Forelimb muscle (tissue), 1 donor: ENCODE measurements at regions not wholly inside any gene's neighbourhood (a gene's known extent, or its start where the extent isn't known, plus 50 kb on each side); places are given as distances from the start of the nearest gene placed in this dataset.
A peak's percentile ranks its signal among the peaks of the same experiment; 100 is the strongest.
"Not testable (repeated sequence)": the region's sequence is repeated elsewhere in the genome, so short reads cannot be mapped to it uniquely, and the experiment has no call there.

Experiments
- DNase-seq: peaks from one replicate; pipeline ENCODE4 v3.0.0-alpha.2; 2013; ENCODE audit warnings: low read depth

DNA sequence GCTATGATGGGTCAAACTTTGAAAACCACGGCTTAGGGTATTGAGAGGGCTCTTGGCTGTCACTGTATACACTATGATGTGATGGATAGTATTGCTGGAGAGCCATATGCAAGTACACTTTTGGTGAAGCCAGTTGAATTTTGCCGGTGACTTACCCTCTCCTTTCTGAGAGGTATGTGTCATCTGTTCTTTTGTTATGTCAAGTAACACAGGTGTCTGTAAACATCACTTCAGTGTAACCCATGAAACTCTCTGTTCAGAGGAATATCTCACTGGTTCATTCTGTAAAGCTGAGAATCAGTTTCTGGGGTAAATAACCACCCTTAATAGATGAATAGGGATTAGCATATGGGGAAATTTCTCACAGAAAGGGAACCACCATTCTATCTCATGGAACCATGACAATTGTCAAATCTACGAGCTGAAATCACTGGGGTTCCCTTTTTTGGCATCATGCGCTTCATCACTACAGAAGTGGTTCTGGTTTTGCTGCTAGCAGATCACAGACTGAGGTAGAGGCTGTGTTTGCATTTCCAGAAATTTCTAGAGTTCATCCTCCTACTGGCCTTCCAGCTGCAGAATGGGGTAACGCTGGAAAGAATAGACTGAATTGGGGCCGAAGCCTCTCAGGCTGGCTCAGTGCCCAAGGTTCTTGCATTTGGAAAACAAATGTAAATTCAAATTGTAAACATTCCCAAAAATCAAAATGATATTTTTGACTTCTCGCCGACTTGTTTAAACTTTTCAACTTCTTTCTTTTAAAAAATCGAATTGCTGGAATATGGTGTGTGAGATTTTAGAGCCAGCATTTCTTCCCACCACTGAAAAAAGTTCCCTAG is 83.3 kb upstream of the CREB5 start:
- DNase-seq, result no peak

DNA sequence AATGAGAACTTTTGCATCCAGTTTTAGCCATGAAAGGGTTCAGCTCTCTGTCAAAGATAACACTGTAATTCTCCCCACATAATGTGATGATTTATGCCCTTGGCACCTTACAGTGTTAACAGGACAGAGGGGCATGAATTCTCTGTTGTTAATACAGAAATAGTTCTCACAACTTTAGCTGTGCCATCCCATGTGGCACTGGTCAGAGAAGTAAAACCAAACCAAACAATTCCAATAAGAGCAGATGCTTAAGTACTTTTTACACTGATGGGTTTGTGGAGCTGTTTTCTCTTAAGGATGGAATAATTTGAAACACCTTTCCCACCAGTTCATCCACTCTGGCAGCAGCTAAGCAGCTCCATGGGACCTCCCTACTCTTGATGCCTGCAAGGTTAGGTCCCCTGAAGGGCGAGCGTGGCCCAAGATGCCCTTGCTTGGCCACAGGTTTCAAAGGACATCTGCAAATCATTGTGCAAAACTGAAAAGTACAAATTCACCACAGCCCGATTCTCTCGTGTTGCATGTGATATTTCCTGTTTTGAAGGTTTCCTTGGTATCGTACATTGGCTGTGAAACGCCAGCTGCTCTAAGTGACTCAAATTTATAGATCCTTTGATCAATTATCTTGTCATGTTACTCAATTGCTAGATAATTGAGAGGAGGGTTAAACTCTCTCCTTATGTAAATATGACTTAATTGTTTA is 82.5 kb upstream of the CREB5 start:
- DNase-seq, result no peak

DNA sequence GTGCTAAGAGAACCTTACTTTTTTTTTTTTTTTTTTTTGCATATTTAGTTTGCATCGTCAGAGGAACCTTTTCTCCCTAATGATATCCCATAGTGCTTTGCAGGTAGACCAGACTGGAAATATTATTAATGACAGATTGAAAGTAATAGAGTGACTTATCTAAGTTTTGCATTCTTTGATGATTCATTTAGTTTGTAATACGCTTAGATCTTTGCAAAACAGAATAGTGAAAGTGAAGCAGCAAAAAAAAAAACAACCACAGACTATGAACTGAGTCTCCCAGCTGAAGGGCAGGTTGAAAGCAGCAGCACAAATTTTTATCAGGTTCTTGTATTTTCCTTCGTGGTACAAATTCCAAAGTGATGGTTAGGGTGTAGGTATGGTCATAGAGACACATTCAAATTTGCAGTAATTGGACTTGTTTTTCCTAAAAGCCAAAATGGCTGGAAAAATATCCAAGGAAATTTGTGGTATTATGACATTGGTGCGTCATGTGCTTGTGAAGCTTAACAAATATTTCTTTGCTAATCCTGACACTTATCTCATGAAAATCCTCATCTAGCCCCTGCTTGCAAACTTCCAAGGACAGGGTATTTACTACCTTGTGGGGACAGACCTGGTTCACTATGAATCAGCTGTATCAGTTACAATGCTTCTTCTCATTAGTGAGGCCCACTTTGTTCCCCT is 81.8 kb upstream of the CREB5 start:
- DNase-seq, result no peak

DNA sequence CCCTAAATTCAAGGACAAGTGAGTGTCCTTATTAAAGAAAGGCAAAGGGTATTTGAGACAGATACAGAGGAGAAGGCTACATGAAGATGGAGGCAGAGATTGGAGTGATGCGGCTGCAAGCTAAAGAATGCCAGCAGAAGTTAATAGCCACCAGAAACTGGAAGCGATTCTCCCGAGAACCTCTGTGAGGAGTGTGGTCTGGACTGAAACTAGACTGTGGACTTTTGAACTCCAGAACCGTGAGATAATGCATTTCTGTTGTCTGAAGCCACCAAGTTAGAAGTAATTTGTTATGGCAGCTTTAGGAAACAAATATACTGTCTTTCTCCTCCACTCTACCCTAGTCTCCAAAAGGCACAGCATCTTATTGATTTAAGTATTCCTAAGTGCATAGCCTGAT is 80.3 kb upstream of the CREB5 start:
- DNase-seq, result no peak

DNA sequence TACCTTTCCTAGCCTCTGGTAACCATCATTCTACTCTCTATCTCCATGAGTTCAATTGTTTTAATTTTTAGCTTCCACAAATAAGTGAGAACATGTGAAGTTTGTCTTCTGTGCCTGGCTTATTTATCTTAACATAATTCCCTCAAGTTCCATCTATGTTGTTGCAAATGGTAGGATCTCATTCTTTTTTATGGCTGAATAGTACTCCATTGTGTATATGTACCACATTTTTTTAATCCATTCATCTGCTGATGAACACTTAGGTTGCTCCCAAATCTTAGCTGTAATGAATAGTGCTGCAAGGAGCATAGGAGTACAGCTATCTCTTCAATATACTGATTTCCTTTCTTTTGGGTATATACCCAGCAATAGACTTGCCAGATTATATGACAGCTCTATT is 78.8 kb upstream of the CREB5 start:
- not testable (repeated sequence) for DNase-seq

DNA sequence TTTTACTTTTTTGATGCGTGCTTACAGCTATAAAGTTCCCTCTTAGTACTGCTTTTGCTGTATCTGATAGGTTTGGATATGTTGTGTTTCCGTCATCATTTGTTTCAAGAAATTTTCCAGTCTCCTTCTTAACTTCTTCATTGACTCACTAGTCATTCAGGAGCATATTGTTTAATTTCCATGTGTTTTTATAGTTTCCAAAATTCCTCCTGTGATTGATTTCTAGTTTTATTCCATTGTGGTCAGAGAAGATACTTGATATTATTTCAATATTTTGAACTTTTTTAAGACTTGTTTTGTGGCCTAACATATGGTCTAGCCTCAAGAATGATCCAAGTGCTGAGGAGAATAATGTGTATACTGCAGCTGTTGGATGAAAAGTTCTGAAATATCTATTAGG is 75.5 kb upstream of the CREB5 start:
- DNase-seq, result no peak

DNA sequence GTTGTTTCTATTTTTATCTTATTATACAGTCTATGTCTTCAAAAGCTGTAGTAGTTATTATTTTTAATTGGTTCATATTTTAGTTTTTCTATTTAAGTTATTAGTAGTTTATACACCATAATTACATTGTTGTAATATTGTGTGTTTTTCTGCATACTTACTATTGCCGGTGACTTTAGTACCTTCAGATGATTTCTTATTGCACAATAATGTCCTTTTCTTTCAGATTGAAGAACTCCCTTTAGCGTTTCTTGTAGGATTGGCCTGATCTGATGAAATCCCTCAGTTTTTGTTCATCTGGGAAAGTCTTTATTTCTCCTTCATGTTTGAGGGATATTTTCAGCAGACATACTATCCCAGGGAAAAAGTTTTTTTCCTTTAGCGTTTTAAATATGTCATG is 74.3 kb upstream of the CREB5 start:
- DNase-seq, result no peak

DNA sequence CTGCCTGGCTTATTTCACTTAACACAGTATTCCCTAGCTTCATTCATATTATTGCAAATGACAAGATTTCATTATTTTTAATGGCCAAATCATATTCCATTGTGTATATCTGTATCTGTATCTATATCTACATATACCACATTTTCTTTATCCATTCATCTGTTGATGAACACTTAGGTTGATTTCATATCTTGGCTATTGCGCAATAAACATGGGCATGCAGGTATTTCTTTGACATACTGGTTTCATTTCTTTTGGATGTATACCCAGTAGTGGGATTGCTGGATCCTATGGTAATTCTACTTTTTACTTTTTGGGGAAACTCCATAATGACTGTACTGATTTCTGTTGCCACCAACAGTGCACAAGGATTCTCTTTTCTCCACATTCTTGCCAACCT is 68.9 kb upstream of the CREB5 start:
- no peak for DNase-seq

DNA sequence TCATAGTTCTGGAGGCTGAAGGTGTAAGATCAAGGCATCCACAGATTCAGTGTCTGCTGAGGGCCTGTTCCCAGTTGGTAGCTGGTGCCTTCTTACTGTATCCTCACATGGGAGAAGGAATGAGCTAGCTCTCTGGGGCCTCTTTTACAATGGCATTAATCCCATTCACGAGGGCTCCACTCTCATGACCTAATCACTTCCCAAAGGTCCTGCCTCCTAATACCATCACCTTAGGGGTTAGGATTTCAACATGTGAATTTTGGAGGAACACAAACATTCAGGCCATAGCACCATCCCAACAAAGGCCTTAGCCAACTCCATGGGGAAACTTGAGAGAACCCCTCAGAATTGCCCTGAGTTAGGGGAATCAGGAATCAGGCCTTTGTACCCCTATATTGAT is 66.1 kb upstream of the CREB5 start:
- DNase-seq, result no peak

DNA sequence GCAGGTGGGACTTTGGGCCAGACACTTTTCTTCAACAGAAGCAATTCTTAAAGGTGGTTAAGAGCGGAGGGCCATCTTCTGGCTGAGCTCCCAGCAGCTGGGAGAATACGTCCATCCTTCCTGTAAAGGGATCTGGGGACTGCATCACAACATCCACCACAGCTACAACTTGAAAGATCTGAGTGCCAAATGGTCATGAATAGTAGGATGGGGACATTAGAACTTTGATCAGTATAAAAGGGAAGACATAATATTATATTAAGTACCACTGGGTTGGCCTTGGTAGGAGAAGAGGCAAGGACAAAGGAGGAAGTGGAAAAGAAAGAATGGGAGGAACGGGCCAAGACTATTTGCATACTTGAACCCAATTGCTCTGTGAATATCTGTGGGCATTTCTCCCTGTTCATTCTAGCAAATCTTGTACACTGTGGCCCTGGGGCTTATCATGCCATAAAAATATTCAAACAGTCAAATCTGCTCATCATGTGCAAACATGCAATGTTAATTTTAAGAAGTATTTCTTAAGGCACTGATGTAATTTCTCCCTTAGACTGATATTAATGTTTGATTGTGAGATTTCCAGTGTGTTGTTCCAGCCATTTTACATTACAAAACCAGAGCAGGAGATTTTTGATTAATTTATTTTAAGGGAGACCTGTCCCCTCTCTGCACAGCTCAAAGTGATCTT is 65.5 kb upstream of the CREB5 start:
- no peak for DNase-seq

DNA sequence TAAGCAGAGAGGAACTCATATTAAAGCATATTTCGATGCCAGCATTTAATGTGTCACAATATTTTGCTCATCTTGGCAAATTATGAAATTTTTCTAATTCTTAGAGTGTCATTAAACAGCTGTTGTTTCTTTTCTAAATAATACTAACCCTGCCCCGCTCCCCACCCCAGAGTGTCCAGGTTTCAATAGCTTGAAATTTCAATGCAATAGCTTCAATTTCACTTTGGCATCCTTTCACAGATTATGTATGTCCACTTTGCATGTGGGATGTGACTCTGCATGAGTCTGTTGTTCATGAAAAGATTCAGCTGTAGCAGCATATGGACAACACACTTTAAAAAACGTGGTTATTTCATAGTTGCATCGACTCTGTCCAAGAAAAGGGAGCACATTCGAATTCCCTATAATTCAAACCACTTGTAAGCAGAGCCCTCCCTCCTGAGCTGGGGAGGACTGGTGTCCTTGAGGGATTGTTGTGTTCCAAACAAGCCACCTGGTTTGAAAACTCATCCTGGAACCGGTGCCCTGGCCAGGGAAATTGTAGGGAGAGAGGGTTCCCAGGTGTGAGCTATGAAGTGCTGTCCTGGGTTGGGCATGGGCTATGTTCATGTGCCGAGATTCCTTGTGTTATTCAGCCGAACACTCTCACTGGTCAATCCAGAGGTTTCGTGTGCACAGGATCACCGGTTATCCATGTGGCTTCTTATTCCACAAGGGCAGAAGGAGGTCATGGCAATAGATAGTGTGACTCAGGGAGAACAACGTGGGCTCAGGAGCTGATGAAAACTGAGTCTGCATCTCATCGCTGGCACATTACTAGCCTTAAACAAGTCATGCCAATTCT is 64.6 kb upstream of the CREB5 start:
- peak; percentile 82 for DNase-seq

DNA sequence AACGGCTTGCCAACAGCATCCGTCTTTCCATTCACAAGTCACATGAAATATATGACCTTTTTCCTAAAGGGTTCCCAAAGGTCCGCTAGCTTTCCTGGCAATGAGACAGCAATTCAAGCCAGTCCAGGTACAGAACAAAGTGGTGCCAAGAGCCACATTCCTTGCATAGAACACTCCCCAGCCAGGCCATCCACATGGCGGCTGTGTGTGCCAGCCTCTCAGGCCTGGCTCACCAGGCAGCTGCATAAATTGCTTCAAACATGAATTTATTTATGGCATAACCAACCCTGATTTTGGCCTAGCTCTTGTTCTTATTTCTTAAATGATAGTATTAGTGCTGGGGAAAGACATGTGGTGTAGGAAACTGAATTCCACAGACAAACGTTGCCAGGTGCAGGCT is 63.7 kb upstream of the CREB5 start:
- no peak for DNase-seq

DNA sequence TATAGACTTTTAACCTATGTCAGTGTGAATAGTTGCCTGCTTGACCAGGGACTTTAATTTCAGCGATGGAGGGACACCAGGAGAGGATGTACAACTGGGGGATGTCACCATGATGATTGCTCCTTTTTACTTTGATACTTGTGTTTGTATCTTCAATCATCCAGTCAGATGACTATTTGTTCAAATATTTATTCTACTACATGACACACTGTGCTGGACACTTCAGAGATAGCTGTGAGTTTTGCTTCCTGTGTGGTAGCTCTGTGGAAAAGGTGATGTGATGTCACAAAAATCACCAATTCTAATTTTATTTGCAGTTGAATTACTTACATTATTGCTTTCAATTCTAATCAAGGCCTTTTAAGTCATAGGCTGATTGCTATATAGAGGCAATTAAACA is 62.7 kb upstream of the CREB5 start:
- DNase-seq, result no peak

DNA sequence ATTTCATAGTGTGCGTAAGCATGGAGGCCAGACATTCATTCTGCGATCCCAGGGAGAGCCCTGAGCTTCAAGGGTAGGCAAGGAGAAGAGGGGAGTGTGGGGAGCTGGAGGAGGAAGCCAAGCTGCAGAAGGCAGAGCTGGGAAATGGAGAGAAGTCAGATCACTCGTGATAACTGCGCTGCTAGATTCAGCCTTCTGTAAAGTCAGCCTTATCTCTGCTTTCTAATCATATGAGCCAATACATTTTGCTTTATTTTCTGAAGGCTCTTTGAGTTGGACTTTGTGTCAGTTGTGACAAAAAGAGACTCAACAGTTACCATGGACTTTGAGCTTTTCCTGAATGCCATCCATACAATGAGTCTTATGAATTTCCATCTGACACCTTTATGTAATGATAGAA is 61.7 kb upstream of the CREB5 start:
- DNase-seq, result no peak

DNA sequence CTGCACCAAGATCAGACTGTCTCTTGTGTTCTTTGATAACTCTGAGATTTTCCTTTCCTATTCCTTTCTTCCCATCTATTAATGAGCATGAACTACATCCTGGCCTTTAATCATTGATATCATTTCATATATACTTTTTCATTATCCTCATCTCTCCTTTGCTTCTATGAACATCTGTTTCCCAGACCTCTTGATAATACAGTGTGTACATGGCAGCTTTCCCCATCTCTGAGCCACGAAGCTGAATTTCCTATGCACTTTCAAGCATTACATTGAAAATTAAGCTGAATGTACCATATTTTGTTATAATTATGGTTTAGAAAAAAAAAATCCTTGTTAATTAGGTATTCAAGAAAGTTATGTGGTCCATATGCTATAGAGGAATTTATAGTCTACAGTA is 60.9 kb upstream of the CREB5 start:
- DNase-seq, result no peak

DNA sequence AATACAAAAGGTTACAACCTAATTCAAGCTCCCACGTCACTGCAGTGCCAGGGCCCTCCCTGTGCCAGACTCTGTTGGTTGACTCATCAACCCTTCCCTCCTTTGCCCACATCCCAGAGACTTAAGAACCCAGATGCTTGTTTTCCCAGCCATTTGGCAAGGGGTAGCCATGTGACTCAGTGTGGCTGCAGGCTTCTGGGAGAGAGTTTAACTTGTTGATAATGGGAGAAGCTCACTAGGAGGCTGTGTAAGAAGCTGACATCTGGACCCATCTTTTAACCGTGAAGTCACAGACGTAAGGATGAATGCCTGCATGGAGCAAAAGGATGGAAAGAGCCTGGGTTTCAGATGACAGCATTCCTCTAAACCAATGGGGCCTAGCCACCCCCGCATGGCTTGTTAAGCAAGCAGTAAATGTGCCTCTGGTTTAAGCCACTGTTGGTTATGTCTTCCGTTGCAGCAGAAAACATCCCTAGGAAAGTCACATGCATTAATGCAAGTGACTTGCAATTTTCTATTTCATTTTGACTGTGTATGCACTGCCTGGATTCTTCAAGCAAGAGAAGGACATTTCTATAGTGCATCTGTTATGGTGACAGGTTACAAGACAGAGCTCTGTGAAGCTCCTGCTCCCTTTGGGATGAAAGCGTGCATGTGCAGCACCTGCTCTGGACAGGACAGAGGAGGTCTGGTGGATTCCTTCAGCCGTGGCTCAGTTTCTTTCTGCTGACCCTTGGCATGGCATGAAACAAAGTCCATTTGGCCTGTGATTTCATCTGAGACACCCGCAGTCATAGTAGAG is 57.5 kb upstream of the CREB5 start:
- DNase-seq, result no peak

DNA sequence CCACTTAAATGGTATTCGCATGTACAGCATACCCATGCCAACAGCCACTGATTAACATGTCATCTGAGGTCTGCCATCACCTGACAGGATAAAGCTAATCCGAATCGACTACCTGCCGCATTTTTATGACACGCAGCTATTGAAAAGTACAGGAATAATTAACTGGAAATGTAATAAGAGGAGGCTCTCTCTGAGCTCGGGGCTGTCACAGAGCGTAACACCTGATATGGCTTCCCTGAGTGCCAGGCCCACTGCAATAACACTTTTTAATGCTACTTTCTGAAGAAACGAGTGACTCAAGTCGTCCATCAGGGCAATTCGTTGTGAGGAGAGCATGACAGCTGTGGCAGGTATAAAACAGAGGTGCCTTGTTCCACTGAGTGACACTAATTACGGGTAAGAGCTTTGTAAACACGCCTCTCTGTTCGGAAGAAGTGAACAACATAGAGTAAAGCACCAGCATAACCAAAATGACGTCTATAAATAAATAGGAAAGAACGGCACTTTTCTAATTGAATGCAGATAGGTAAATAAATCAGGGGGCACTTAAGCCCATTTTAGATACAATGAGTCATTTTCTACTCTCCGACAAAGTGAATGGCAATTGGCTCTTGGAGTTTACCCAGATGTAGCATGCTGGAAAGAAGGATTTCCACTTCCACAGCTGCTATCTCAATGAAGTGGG is 56.5 kb upstream of the CREB5 start:
- no peak for DNase-seq

DNA sequence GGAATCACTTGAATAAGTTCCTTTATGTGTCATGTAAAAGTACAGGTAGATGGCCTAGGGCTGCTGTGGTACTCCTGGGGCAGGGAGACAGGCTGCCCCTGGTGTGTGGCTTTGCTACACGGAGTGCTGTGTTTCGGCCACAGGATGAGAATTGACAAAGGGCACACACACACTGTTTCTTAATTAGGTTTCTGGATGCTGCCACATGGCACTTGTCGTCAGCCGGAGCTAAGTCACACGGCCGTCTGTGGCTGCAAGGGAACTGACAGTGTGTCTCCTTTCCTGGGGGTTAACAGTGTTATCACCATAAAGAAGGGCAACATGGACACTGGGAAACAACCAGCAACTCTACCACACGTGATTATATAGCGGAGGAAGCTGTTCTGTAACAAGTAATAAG is 55.7 kb upstream of the CREB5 start:
- no peak for DNase-seq

DNA sequence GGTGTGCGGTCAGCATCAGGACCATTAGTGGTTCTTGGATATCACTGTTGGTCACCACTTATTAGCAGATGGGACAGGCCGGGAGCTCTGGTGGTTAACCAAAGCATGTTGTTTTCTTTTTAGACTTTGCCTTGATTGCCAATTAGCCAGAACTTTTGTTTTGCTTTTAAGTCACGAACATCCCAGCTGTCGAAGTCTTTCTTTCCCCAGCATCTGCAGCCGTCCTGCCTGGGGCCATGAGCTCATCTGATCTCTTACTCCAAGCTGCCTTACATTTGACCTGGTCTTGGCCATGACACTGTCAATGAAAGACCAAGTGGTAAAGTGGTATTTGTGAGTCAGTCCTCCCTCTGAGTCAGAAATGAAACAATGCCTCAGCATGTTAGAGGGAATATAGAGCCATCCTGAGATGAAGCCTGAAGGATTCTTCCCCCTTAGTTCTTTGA is 53.9 kb upstream of the CREB5 start:
- DNase-seq, result no peak

DNA sequence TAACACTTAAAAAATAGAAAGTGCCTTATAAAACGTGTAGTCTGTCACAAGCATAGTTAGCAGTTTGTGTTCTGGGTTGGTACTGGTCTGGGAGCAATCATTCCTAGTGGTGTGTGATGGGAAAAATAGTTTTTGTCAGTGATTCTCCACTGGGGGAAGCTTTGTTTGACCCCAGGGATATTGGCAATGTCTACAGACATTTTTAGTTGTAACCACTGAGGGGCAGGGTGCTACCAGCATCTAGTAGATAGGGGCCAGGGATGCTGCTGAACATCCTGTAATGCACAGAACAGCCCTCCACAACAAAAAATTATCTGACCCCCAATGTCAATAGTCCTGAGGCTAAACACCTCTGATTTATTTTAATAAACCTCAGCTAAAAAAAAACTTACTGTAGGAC is 51.6 kb upstream of the CREB5 start:
- no peak for DNase-seq
